ENCODE measurements at regions not wholly inside any gene's neighbourhood (a gene's known extent, or its start where the extent isn't known, plus 50 kb on each side); places are given as distances from the start of the nearest gene placed in this dataset.

DNA sequence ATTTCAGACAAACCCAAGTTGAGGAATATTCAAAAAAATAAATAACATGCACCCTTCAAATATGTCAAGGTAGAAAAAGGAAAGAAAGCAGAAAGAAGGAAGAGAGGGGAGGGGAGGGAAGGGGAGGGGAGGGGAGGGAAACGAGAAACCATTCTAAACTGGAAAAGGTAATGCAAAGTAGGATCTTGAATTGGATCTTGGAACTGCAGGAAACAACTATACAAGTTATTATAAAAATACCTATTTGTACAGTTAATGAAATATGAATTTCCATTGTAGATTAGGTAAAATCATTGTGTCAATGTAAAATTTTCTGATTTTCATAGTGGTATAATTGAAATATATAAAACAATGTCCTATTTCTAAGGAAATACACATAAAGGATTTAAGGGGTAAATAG is 668.4 kb downstream of the FAT4 start:
- TF ChIP-seq POLR2A (IDR thresholded peaks at IDR 0.05; ENCODE audit: low read depth, low read length), result no peak
- no peak for TF ChIP-seq PAX5 (IDR thresholded peaks at IDR 0.05; ENCODE audit: insufficient read depth, low read length, severe bottlenecking)
